A549 (cell line): ENCODE measurements at regions not wholly inside any gene's neighbourhood (a gene's known extent, or its start where the extent isn't known, plus 50 kb on each side); places are given as distances from the start of the nearest gene placed in this dataset.

ENCODE experiments used
- CBX2 ChIP-seq: fragments of 200-600 bp; sonication (generic); IDR thresholded peaks from 2 replicates; pipeline ENCODE4 v1.6.1; 2016; ENCODE audit warnings: low read depth, mild to moderate bottlenecking, borderline replicate concordance
- CTCF ChIP-seq: fragments of >200 bp; sonication (Bioruptor Twin); formaldehyde crosslinking; IDR thresholded peaks from 3 replicates; pipeline ENCODE4 v1.5.1; 2016
- HOXA7 ChIP-seq: fragments of 250-450 bp; sonication (Bioruptor Pico); IDR thresholded peaks from 2 replicates; pipeline ENCODE4 v1.5.0; 2020; ENCODE audit warnings: mild to moderate bottlenecking, moderate library complexity
- REST ChIP-seq: fragments of 200-600 bp; sonication (generic); IDR thresholded peaks from 2 replicates; pipeline ENCODE4 v1.6.1; 2016; ENCODE audit warnings: antibody characterized with exemption, mild to moderate bottlenecking, moderate library complexity

- TF ChIP-seq REST (no peak), CBX2 (no peak), CTCF (no peak), HOXA7 (no peak)
Observed at GRCh38 chr13:39910041-39910440, 254.6 kb downstream of the COG6 start.
